Amygdala (tissue), 56 donors: ENCODE measurements at regions not wholly inside any gene's neighbourhood (a gene's known extent, or its start where the extent isn't known, plus 50 kb on each side); places are given as distances from the start of the nearest gene placed in this dataset.

Source experiments
- DNase-seq, 56 donors: peaks; one replicate each; lab custom pipeline; 2025; lab: John Stamatoyannopoulos, UW

GRCh38 chr10:58885146-58885545 is 291.3 kb upstream of the PHYHIPL start:
- DNase-seq, result no peak

- no peak for DNase-seq
These were observed 290.6 kb upstream of the PHYHIPL start for GRCh38 chr10:58885686-58886345.

GRCh38 chr10:58886406-58886805 is 290.0 kb upstream of the PHYHIPL start:
- DNase-seq, result no peak

GRCh38 chr10:58887474-58887873 is 289.0 kb upstream of the PHYHIPL start:
- no peak for DNase-seq

GRCh38 chr10:58888957-58889356 is 287.5 kb upstream of the PHYHIPL start:
- DNase-seq, result no peak

- DNase-seq, result no peak
These were observed 284.4 kb upstream of the PHYHIPL start for GRCh38 chr10:58892031-58892531.

- DNase-seq, result no peak
These were observed 281.5 kb upstream of the PHYHIPL start for GRCh38 chr10:58894929-58895328.

GRCh38 chr10:58896229-58896628 is 280.2 kb upstream of the PHYHIPL start:
- no peak for DNase-seq

GRCh38 chr10:58897236-58897635 is 279.2 kb upstream of the PHYHIPL start:
- no peak for DNase-seq

- DNase-seq, result no peak
These were observed 278.7 kb upstream of the PHYHIPL start for GRCh38 chr10:58897708-58898107.

GRCh38 chr10:58898854-58899573 is 277.4 kb upstream of the PHYHIPL start:
- DNase-seq, result no peak

- no peak for DNase-seq
These were observed 275.3 kb upstream of the PHYHIPL start for GRCh38 chr10:58901092-58901646.

- no peak for DNase-seq
These were observed 273.4 kb upstream of the PHYHIPL start for GRCh38 chr10:58903071-58903470.

- no peak for DNase-seq
These were observed 266.6 kb upstream of the PHYHIPL start for GRCh38 chr10:58909881-58910280.

GRCh38 chr10:58913717-58914116 is 262.7 kb upstream of the PHYHIPL start:
- DNase-seq, result no peak

GRCh38 chr10:58918887-58919286 is 257.6 kb upstream of the PHYHIPL start:
- no peak for DNase-seq

GRCh38 chr10:58919927-58920654 is 256.4 kb upstream of the PHYHIPL start:
- DNase-seq, result no peak

- DNase-seq, result no peak
These were observed 255.8 kb upstream of the PHYHIPL start for GRCh38 chr10:58920655-58921003.

GRCh38 chr10:58921421-58921855 is 255.0 kb upstream of the PHYHIPL start:
- peak in 4 of 56 donors; percentile 1 to 7 (median 4) for DNase-seq

GRCh38 chr10:58925381-58925780 is 251.1 kb upstream of the PHYHIPL start:
- no peak for DNase-seq

GRCh38 chr10:58930500-58930899 is 245.9 kb upstream of the PHYHIPL start:
- no peak for DNase-seq
